Upper lobe of left lung (tissue), 4 donors: ENCODE measurements at regions not wholly inside any gene's neighbourhood (a gene's known extent, or its start where the extent isn't known, plus 50 kb on each side); places are given as distances from the start of the nearest gene placed in this dataset.

Experiments used
- CTCF ChIP-seq, 6 experiments: fragments of 450-650 bp in 4 of 6; fragments of 200-600 bp in 2 of 6; sonication (generic) in 2 of 6; IDR thresholded peaks; one replicate each; pipeline ENCODE4 v1.5.1; 2016 to 2019; ENCODE audit warnings: antibody characterized with exemption in 6 of 6
- EP300 ChIP-seq, 4 donors: sonication (generic); formaldehyde crosslinking; IDR thresholded peaks; one replicate each; pipeline ENCODE4 v1.5.1; 2017; ENCODE audit warnings: antibody characterized with exemption in 4 of 4, control low read depth in 2 of 4
- POLR2A ChIP-seq, 4 donors: fragments of 450-650 bp; IDR thresholded peaks; one replicate each; pipeline ENCODE4 v1.5.1; 2016 to 2017; ENCODE audit warnings: antibody characterized with exemption in 4 of 4, mild to moderate bottlenecking in 2 of 4
- POLR2AphosphoS5 ChIP-seq, 2 donors: sonication (generic); formaldehyde crosslinking; IDR thresholded peaks; one replicate each; pipeline ENCODE4 v1.5.1; 2017; ENCODE audit warnings: antibody characterized with exemption in 2 of 2

DNA sequence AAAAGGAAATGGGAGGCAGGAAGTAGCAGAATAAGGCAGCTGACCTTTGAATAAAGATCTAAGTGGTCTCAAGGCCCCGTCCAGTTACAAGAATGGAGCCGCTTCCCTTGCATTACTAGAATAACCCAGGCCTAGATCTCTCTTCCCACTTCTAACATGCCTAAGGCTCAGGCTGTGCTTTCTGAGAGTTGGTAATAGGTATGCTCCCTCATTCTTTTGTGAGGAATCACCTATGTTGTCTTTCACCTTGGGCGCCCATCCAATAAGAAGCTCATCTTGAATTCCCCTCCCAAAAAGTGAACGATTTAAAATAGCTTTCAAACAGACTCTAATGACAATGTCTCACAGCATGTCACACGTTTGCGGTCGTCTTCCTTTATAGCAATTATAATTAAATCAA lies 101.2 kb downstream of the KCNJ2 start:
- no peak for TF ChIP-seq POLR2A (IDR thresholded peaks at IDR 0.05)
- no peak for TF ChIP-seq POLR2AphosphoS5 (IDR thresholded peaks at IDR 0.05)
- TF ChIP-seq CTCF (IDR thresholded peaks at IDR 0.05): no peak
- TF ChIP-seq EP300 (IDR thresholded peaks at IDR 0.05): no peak
